ENCODE measurements at regions not wholly inside any gene's neighbourhood (a gene's known extent, or its start where the extent isn't known, plus 50 kb on each side); places are given as distances from the start of the nearest gene placed in this dataset.

- DNase-seq (ENCODE audit: low read depth in 2 of 2), result no peak
These were observed 84.0 kb upstream of the NPY start for GRCh38 chr7:24199978-24200377.

- DNase-seq (ENCODE audit: low read depth in 2 of 2), result no peak
These were observed 83.5 kb upstream of the NPY start for GRCh38 chr7:24200407-24200966.

DNA sequence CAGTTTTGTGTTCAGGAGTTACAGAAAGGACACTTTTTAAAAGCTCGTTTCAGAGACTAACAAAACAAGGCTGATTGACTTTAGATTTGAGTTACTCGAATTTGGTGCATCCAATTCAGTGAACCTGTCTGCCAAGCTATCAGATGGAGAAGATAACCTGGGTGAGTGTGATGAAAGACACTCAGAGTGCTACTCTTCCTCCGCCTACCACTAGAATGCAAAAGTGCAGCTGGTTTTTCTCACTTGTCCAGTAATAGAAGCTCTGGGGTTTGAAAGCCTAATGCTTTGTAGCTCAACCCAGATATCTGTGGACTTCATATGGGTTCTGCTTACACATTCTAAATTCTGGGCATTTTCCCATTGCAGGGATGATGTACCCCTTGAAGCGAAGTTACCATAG, 82.8 kb upstream of the NPY start:
- DNase-seq (ENCODE audit: low read depth in 2 of 2), result no peak

DNA sequence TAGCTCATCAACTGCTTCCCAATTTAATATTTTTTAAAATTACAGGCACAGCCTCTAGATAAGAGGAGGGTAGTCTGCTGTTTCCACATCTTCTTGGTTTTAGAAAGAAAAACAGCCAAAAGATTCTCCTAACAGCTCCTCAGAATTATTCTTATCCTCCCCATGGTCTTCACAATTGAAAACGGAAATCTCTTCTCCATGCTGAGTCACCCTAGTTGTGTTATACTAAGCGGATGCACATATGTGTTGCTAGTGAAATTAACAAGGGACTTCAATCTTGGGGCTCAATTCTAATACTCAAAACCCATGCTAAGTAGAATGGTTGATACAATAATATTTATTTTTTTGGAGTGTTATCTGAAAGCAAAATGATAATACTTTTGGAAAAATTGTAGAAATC, 71.9 kb upstream of the NPY start:
- DNase-seq (ENCODE audit: low read depth in 2 of 2), result no peak

DNA sequence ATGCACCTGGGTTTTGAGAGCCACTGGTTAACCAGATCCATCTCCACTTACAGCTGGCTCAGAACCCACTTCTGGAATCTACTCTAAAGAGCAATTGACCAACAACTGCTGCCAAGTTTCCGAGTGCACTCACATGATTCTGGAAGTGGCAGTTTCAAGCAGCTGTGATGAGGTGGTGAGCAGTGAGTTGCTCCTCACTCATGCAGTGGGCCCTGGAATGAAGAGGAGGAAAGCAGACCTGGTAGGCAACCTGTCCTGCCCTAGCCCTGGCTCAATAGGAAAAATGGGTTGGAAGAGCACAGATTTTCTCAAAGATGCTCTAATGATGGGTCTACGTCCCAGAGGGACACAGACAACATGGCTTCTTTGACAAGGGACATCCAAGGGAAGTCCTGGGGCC, 70.7 kb upstream of the NPY start:
- DNase-seq (ENCODE audit: low read depth in 2 of 2), result no peak

- no peak for DNase-seq (ENCODE audit: low read depth in 2 of 2)
These were observed 69.3 kb upstream of the NPY start for GRCh38 chr7:24214670-24215069.

GRCh38 chr7:24216576-24217125, 67.3 kb upstream of the NPY start:
- no peak for DNase-seq (ENCODE audit: low read depth in 2 of 2)

- no peak for DNase-seq (ENCODE audit: low read depth in 2 of 2)
These were observed 62.5 kb upstream of the NPY start for GRCh38 chr7:24221500-24221899.

- DNase-seq (ENCODE audit: low read depth in 2 of 2), result no peak
These were observed 56.9 kb upstream of the NPY start for GRCh38 chr7:24227068-24227467.

- no peak for DNase-seq (ENCODE audit: low read depth in 2 of 2)
These were observed 56.2 kb upstream of the NPY start for GRCh38 chr7:24227603-24228359.

GRCh38 chr7:24229481-24230226, 54.3 kb upstream of the NPY start:
- no peak for DNase-seq (ENCODE audit: low read depth in 2 of 2)

- no peak for DNase-seq (ENCODE audit: low read depth in 2 of 2)
These were observed 52.5 kb upstream of the NPY start for GRCh38 chr7:24231493-24231892.

DNA sequence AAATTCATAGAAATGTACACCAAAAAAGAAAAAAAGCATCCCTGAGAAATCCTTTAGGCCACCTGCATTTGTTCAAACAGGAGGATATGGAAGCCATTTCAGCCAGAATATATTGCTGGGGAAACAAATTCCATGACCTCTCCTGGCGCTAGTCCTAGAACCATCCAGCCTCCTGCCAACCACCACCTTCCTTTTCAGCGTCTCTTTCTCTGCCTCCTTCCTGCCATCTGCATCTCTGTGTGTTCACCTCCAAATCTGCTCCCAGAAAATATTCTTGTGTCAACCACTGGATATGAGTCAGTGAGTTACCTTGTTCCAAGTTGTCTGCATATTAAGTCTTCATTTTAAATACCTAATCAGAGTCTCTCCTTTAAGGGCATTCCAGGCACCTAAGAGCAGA, 50.6 kb upstream of the NPY start:
- no peak for DNase-seq (ENCODE audit: low read depth in 2 of 2)
